H9 (cell line): ENCODE measurements at regions not wholly inside any gene's neighbourhood (a gene's known extent, or its start where the extent isn't known, plus 50 kb on each side); places are given as distances from the start of the nearest gene placed in this dataset.

ENCODE experiments used
- DNase-seq: peaks from one replicate; pipeline ENCODE4 v3.0.0-alpha.2; 2017
- H2AFZ ChIP-seq: one replicate; pipeline ENCODE4 v1.6.1; 2013; ENCODE audit warnings: mild to moderate bottlenecking, low read length, control low read depth, moderate library complexity
- H2AK5ac ChIP-seq: 2 replicates; pipeline ENCODE4 v1.6.1; 2013; ENCODE audit warnings: low read length, control low read depth, mixed read lengths; ENCODE audit not compliant: insufficient read length
- H2BK120ac ChIP-seq: one replicate; pipeline ENCODE4 v1.6.1; 2013; ENCODE audit warnings: low read depth, mild to moderate bottlenecking, low read length, control low read depth, inconsistent platforms; ENCODE audit not compliant: poor library complexity, severe bottlenecking
- H2BK12ac ChIP-seq: 2 replicates; pipeline ENCODE4 v1.6.1; 2013; ENCODE audit warnings: low read length, control low read depth, mixed read lengths, low read depth; ENCODE audit not compliant: insufficient read length
- H2BK15ac ChIP-seq: 2 replicates; pipeline ENCODE4 v1.6.1; 2013; ENCODE audit warnings: low read depth, low read length, control low read depth
- H2BK20ac ChIP-seq: one replicate; pipeline ENCODE4 v1.6.1; 2013; ENCODE audit warnings: low read depth, mild to moderate bottlenecking, low read length, control low read depth, inconsistent platforms; ENCODE audit not compliant: poor library complexity, severe bottlenecking
- H2BK5ac ChIP-seq: 2 replicates; pipeline ENCODE4 v1.6.1; 2013; ENCODE audit warnings: low read length, control low read depth, mixed read lengths; ENCODE audit not compliant: insufficient read length
- H3K14ac ChIP-seq: 2 replicates; pipeline ENCODE4 v1.6.1; 2013; ENCODE audit warnings: low read length, control low read depth; ENCODE audit not compliant: insufficient read depth
- H3K18ac ChIP-seq: 2 replicates; pipeline ENCODE4 v1.6.1; 2013; ENCODE audit warnings: low read depth, mild to moderate bottlenecking, mixed read lengths, low read length, control low read depth; ENCODE audit not compliant: insufficient read length
- H3K23ac ChIP-seq: 2 replicates; pipeline ENCODE4 v1.6.1; 2013; ENCODE audit warnings: low read length, control low read depth, mixed read lengths, low read depth; ENCODE audit not compliant: insufficient read length
- H3K23me2 ChIP-seq: 2 replicates; pipeline ENCODE4 v1.6.1; 2013; ENCODE audit warnings: low read depth, mild to moderate bottlenecking, mixed read lengths, low read length, control low read depth; ENCODE audit not compliant: insufficient read length, poor library complexity, severe bottlenecking
- H3K27ac ChIP-seq: 2 replicates; pipeline ENCODE4 v1.5.1; 2013; ENCODE audit warnings: low read length, control low read depth, mixed read lengths, low read depth; ENCODE audit not compliant: insufficient read length
- H3K27me3 ChIP-seq: 2 replicates; pipeline ENCODE4 v1.6.1; 2013; ENCODE audit warnings: low read length, control low read depth, inconsistent platforms; ENCODE audit not compliant: insufficient read depth
- H3K4ac ChIP-seq: 2 replicates; pipeline ENCODE4 v1.6.1; 2013; ENCODE audit warnings: low read depth, mild to moderate bottlenecking, control low read depth, inconsistent platforms, low read length, moderate library complexity
- H3K4me1 ChIP-seq: 2 replicates; pipeline ENCODE4 v1.6.1; 2013; ENCODE audit warnings: low read length, control low read depth, inconsistent platforms; ENCODE audit not compliant: insufficient read depth
- H3K4me2 ChIP-seq: 2 replicates; pipeline ENCODE4 v1.6.1; 2013; ENCODE audit warnings: low read length, control low read depth, mixed read lengths; ENCODE audit not compliant: insufficient read length, insufficient read depth
- H3K56ac ChIP-seq: 2 replicates; pipeline ENCODE4 v1.6.1; 2013; ENCODE audit warnings: low read depth, mild to moderate bottlenecking, mixed read lengths, low read length, control low read depth; ENCODE audit not compliant: insufficient read length
- H3K79me1 ChIP-seq: 2 replicates; pipeline ENCODE4 v1.6.1; 2013; ENCODE audit warnings: low read depth, mild to moderate bottlenecking, moderate library complexity, low read length, control low read depth, inconsistent platforms; ENCODE audit not compliant: insufficient read depth, poor library complexity, severe bottlenecking
- H3K79me2 ChIP-seq: 2 replicates; pipeline ENCODE4 v1.6.1; 2013; ENCODE audit warnings: low read length, control low read depth, inconsistent platforms; ENCODE audit not compliant: insufficient read depth
- H3K9ac ChIP-seq: 2 replicates; pipeline ENCODE4 v1.6.1; 2013; ENCODE audit warnings: low read length, control low read depth, mixed read lengths; ENCODE audit not compliant: insufficient read length; ENCODE audit errors: extremely low read depth
- H3K9me3 ChIP-seq: one replicate; pipeline ENCODE4 v1.6.1; 2013; ENCODE audit warnings: low read depth, low read length, inconsistent platforms; ENCODE audit not compliant: control insufficient read depth
- H3T11ph ChIP-seq: one replicate; pipeline ENCODE4 v1.6.1; 2013; ENCODE audit warnings: mild to moderate bottlenecking, low read length, control low read depth, inconsistent platforms
- H4K20me1 ChIP-seq: one replicate; pipeline ENCODE4 v1.6.1; 2013; ENCODE audit not compliant: control insufficient read depth, insufficient read length, insufficient read depth
- H4K5ac ChIP-seq: 2 replicates; pipeline ENCODE4 v1.6.1; 2013; ENCODE audit warnings: low read depth, mild to moderate bottlenecking, mixed read lengths, low read length, control low read depth; ENCODE audit not compliant: insufficient read length
- H4K8ac ChIP-seq: replicated peaks from 2 replicates; pipeline ENCODE4 v1.6.1; 2013; ENCODE audit warnings: low read length, control low read depth, mixed read lengths, low read depth; ENCODE audit not compliant: insufficient read length
- H4K91ac ChIP-seq: 2 replicates; pipeline ENCODE4 v1.6.1; 2013; ENCODE audit warnings: low read depth, mild to moderate bottlenecking, moderate library complexity, mixed read lengths, low read length, control low read depth; ENCODE audit not compliant: insufficient read length
- H3K27ac Mint-ChIP-seq, 3 experiments: 2 replicates in 2 of 3; 3 replicates in 1 of 3; pipeline ENCODE4 v1.8.0; 2020 to 2021; ENCODE audit warnings: mixed read lengths in 3 of 3, mild to moderate bottlenecking in 1 of 3, moderate library complexity in 1 of 3
- H3K27me3 Mint-ChIP-seq: 2 replicates; pipeline ENCODE4 v1.8.0; 2021; ENCODE audit warnings: low read depth, mild to moderate bottlenecking, moderate library complexity, mixed read lengths
- H3K36me3 Mint-ChIP-seq, 3 experiments: 2 replicates in 2 of 3; 3 replicates in 1 of 3; pipeline ENCODE4 v1.8.0; 2020 to 2021; ENCODE audit warnings: low read depth in 3 of 3, mixed read lengths in 3 of 3; ENCODE audit not compliant: insufficient read depth in 1 of 3
- H3K4me1 Mint-ChIP-seq, 2 experiments: 2 replicates each; pipeline ENCODE4 v1.8.0; 2020; ENCODE audit warnings: mixed read lengths in 2 of 2
- H3K4me3 Mint-ChIP-seq, 2 experiments: 2 replicates in 1 of 2; 3 replicates in 1 of 2; pipeline ENCODE4 v1.8.0; 2020 to 2021; ENCODE audit warnings: mild to moderate bottlenecking in 2 of 2, mixed read lengths in 2 of 2, moderate library complexity in 1 of 2
- H3K9me3 Mint-ChIP-seq, 2 experiments: 2 replicates in 1 of 2; 3 replicates in 1 of 2; pipeline ENCODE4 v1.8.0; 2020; ENCODE audit warnings: mild to moderate bottlenecking in 2 of 2, mixed read lengths in 2 of 2, moderate library complexity in 1 of 2
- WGBS: extraction: QIAGEN DNeasy Blood & Tissue Kit; methylation state at CpG from one replicate; pipeline ENCODE4 v1.1.7; 2013; ENCODE audit warnings: missing lambda C conversion rate, low lambda C conversion rate, mixed read lengths; ENCODE audit not compliant: insufficient read length; ENCODE audit errors: extremely low coverage; 5-methylcytosine and 5-hydroxymethylcytosine counted together
- TF ChIP-seq, protein P1 (sequence below): fragments of 200-600 bp; sonication (generic); conservative IDR thresholded peaks from 3 replicates; pipeline ENCODE4 v1.8.0; 2021; ENCODE audit warnings: antibody characterized with exemption, mild to moderate bottlenecking

DNA sequence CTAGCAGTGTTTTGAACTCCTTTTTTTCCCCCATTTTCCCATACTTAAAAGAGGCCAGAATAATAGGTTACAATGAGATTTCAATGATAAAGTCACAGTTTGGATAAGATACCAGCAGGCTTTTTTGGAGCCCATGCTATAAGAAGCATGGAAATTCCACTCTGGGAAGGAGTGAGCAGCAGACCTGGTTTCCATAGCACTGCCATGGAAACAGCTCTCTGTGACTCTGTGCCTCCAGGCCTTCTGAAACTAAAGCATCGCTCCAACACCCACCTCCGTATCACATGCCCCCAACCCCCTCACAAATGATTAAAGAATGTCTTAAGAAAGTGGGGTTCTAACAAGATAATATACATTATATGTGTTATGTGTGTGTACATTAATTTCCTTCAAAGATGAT is 165.0 kb downstream of the GRIN2B start:
- H3K27me3 ChIP-seq, result no peaks in the 10 kb centered on the region

More for the DNA sequence above, 165.0 kb downstream of the GRIN2B start:
- no peaks in the 10 kb centered on the region for H3K9me3 ChIP-seq
- no peak overlapping the region for H3K18ac ChIP-seq
- no peak overlapping the region for H2BK20ac ChIP-seq
- H3K27ac ChIP-seq, result no peak overlapping the region
- no peak overlapping the region for H3K23ac ChIP-seq
- H2BK15ac ChIP-seq, result no peak overlapping the region
- no peak overlapping the region for H3K14ac ChIP-seq
- H3K56ac ChIP-seq, result no peak overlapping the region
- no peak overlapping the region for H3T11ph ChIP-seq
- H3K4me1 ChIP-seq, result no peaks in the 10 kb centered on the region
- H4K20me1 ChIP-seq, result no peaks in the 10 kb centered on the region
- no peaks in the 10 kb centered on the region for H3K9me3 Mint-ChIP-seq
- no peak overlapping the region for H3K27ac Mint-ChIP-seq
- no peak overlapping the region for H2BK120ac ChIP-seq
- TF ChIP-seq, protein P1, sequence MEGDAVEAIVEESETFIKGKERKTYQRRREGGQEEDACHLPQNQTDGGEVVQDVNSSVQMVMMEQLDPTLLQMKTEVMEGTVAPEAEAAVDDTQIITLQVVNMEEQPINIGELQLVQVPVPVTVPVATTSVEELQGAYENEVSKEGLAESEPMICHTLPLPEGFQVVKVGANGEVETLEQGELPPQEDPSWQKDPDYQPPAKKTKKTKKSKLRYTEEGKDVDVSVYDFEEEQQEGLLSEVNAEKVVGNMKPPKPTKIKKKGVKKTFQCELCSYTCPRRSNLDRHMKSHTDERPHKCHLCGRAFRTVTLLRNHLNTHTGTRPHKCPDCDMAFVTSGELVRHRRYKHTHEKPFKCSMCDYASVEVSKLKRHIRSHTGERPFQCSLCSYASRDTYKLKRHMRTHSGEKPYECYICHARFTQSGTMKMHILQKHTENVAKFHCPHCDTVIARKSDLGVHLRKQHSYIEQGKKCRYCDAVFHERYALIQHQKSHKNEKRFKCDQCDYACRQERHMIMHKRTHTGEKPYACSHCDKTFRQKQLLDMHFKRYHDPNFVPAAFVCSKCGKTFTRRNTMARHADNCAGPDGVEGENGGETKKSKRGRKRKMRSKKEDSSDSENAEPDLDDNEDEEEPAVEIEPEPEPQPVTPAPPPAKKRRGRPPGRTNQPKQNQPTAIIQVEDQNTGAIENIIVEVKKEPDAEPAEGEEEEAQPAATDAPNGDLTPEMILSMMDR, result no peak
- H4K8ac ChIP-seq, result no peak overlapping the region
- peaks cover 8 to 19% of the 10 kb centered on the region in 2 experiments; a peak in 3 of 4 replicates for H3K4me1 Mint-ChIP-seq
- H2AFZ ChIP-seq, result no peak overlapping the region
- H3K36me3 Mint-ChIP-seq, result no peaks in the 10 kb centered on the region
- no peak overlapping the region for H3K4me3 Mint-ChIP-seq
- H4K5ac ChIP-seq, result no peak overlapping the region
- no peak overlapping the region for H3K4me2 ChIP-seq
- H3K4ac ChIP-seq, result no peak overlapping the region
- H2BK5ac ChIP-seq, result no peak overlapping the region
- no peak overlapping the region for H3K9ac ChIP-seq
- no peak overlapping the region for H2AK5ac ChIP-seq
- no CpG with 5 or more reads among the region's 2 CpGs for WGBS
- no peaks in the 10 kb centered on the region for H3K79me2 ChIP-seq
- H3K23me2 ChIP-seq, result no peaks in the 10 kb centered on the region
- no peak for DNase-seq
- H3K79me1 ChIP-seq, result no peaks in the 10 kb centered on the region
- no peaks in the 10 kb centered on the region for H3K27me3 Mint-ChIP-seq
- H2BK12ac ChIP-seq, result no peak overlapping the region
- H4K91ac ChIP-seq, result no peak overlapping the region
